ENCODE measurements at regions not wholly inside any gene's neighbourhood (a gene's known extent, or its start where the extent isn't known, plus 50 kb on each side); places are given as distances from the start of the nearest gene placed in this dataset.

GRCh38 chr2:9714630-9715214, 83.9 kb upstream of the YWHAQ start:
- TF ChIP-seq POLR2AphosphoS5 (IDR thresholded peaks at IDR 0.05) (no peak), CTCF (IDR thresholded peaks at IDR 0.05 in 8 of 11, conservative IDR thresholded peaks at IDR 0.05 in 3 of 11) (no peak), POLR2A (IDR thresholded peaks at IDR 0.05) (no peak)
